GM12801 (cell line): ENCODE measurements at regions not wholly inside any gene's neighbourhood (a gene's known extent, or its start where the extent isn't known, plus 50 kb on each side); places are given as distances from the start of the nearest gene placed in this dataset.

Experiments
- CTCF ChIP-seq: IDR thresholded peaks from one replicate; pipeline ENCODE4 v1.5.1; 2011; ENCODE audit warnings: control low read depth; ENCODE audit not compliant: insufficient read length; ENCODE audit errors: extremely low read depth

DNA sequence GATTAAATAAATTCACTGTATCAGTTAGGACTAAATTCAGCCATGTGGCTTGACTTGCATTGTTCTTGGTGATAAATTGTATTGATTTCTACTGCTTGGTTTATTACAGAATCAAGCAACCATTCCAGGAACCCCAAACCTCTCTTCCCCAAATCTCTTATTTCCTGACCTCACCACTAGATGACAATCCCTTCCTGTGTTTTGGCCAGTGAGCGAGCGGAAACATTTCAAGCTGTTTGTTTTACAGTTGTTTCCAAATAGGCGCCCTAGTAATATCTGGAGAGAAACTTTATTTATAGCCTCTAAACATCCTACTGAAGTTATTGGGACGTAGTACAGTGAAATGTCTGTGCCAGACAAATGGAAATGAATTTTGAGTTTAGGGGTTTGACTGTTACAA, 161.1 kb downstream of the SNAPC1 start:
- no peak for TF ChIP-seq CTCF

- no peak for TF ChIP-seq CTCF
Measured at GRCh38 chr14:61925043-61925442, 162.8 kb downstream of the SNAPC1 start.

DNA sequence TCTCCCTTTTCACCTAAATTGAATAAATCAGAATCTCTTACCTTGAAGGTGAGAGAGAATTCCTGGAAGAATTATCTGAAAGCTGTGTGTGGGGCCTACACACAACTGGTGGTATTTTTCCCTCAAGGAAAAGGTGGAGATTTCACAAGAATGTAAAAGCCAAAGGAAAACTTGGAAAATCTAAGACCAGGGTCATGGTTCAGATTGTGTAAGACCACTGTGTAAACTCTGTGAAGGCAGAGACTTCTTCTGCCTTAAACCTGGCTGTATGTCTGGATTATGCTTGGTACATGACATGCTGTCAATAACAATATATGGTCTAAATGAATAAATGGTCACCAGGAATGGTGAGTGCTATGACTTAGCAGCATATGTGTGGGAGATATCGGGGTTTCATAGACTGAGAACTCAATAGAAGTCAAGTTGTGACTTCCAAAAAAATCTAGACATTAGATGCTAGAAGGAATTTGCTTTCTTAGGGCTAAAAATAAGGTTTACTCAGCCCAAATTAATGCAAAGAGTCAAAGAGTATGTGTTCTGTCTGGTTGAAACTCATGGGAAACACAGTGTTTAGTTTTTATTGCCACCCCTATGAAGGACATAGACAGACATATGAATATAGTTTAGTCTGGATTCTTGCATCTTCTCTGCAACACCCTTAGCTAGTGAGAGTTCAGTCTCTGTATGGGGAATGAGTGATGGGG, 163.7 kb downstream of the SNAPC1 start:
- TF ChIP-seq CTCF = no peak

GRCh38 chr14:61927060-61927459, 164.8 kb downstream of the SNAPC1 start:
- TF ChIP-seq CTCF = no peak

- no peak for TF ChIP-seq CTCF
Measured at GRCh38 chr14:61927520-61927919, 165.3 kb downstream of the SNAPC1 start.

DNA sequence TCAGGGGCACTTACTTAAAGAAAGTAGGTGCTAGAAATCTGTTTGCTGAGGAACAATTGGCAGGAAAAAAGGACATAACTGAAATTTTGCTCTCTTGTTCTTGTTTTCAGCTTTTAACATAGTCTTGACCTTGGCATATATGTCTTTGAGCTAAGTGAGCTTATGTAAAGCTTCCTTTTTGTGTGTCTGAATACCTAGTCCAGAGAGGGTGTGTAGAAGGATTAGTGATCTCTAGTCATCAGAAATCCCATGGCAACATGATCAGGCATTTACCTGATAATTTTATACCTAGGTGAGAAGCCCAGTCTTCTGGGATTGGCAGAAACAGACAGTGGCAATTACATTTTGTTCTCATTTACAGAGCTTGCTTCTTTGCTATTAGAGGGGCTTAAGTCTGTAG, 166.1 kb downstream of the SNAPC1 start:
- no peak for TF ChIP-seq CTCF

DNA sequence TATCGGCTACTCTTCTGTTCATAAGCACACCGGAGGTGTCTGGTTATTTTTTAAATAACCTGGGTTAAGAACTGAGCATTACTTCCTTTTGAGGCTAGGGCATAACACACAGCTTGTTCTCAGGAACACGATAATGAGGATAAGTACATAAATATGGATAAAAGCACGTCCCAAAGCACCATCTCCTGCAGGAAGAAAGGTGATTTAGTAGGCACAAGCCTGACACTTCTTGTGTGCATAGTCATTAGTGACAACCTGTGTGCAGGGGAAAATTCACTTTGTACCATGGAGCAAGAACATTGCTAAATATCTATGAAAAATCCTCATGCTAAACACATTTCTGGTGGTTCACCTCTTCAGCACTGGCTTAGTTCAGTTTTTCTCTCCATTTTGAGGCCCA, 166.5 kb downstream of the SNAPC1 start:
- TF ChIP-seq CTCF = no peak
